ENCODE measurements at regions not wholly inside any gene's neighbourhood (a gene's known extent, or its start where the extent isn't known, plus 50 kb on each side); places are given as distances from the start of the nearest gene placed in this dataset.

GRCh38 chr16:51442141-51442870, 291.2 kb upstream of the SALL1 start:
- Mint-ChIP-seq H3K27ac (peak overlapping the region; percentile 99), H3K27me3 (ENCODE audit: low read depth, poor library complexity) (peaks cover 3% of the 10 kb centered on the region), H3K36me3 (ENCODE audit: low read depth) (no peaks in the 10 kb centered on the region), H3K4me1 (peaks cover 84% of the 10 kb centered on the region), H3K4me3 (peak overlapping the region; percentile 46), H3K9me3 (no peaks in the 10 kb centered on the region)
- TF ChIP-seq CTCF (IDR thresholded peaks at IDR 0.05) = no peak
- no peak for DNase-seq

GRCh38 chr16:51440131-51440889, 289.2 kb upstream of the SALL1 start:
- Mint-ChIP-seq H3K27me3 (ENCODE audit: low read depth, poor library complexity) (peaks cover 5% of the 10 kb centered on the region), H3K9me3 (no peaks in the 10 kb centered on the region), H3K4me3 (peak overlapping the region; percentile 82), H3K4me1 (peaks cover 77% of the 10 kb centered on the region), H3K27ac (peak overlapping the region; percentile 99), H3K36me3 (ENCODE audit: low read depth) (peaks cover 5% of the 10 kb centered on the region)
- no peak for TF ChIP-seq CTCF (IDR thresholded peaks at IDR 0.05)
- DNase-seq = no peak

- Mint-ChIP-seq H3K36me3 (ENCODE audit: low read depth) (peaks cover 5% of the 10 kb centered on the region), H3K4me1 (peaks cover 85% of the 10 kb centered on the region), H3K9me3 (no peaks in the 10 kb centered on the region), H3K4me3 (no peak overlapping the region), H3K27ac (peak overlapping the region; percentile 99), H3K27me3 (ENCODE audit: low read depth, poor library complexity) (peaks cover 5% of the 10 kb centered on the region)
- no peak for DNase-seq
- no peak for TF ChIP-seq CTCF (IDR thresholded peaks at IDR 0.05)
These were observed 288.2 kb upstream of the SALL1 start for GRCh38 chr16:51439271-51439670.

- peaks cover 84% of the 10 kb centered on the region for H3K4me1 Mint-ChIP-seq
- H3K9me3 Mint-ChIP-seq = no peaks in the 10 kb centered on the region
- H3K36me3 Mint-ChIP-seq (ENCODE audit: low read depth) = peaks cover 5% of the 10 kb centered on the region
- H3K4me3 Mint-ChIP-seq = no peak overlapping the region
- TF ChIP-seq CTCF (IDR thresholded peaks at IDR 0.05) = no peak
- peak overlapping the region; percentile 74 for H3K27ac Mint-ChIP-seq
- DNase-seq = no peak
- peaks cover 5% of the 10 kb centered on the region for H3K27me3 Mint-ChIP-seq (ENCODE audit: low read depth, poor library complexity)
These were observed 285.7 kb upstream of the SALL1 start for GRCh38 chr16:51436742-51437141.

- Mint-ChIP-seq H3K36me3 (ENCODE audit: low read depth) (peaks cover 5% of the 10 kb centered on the region), H3K4me3 (no peak overlapping the region), H3K27ac (peak overlapping the region; percentile 6), H3K9me3 (no peaks in the 10 kb centered on the region), H3K27me3 (ENCODE audit: low read depth, poor library complexity) (peaks cover 2% of the 10 kb centered on the region), H3K4me1 (peaks cover 81% of the 10 kb centered on the region)
- no peak for DNase-seq
- TF ChIP-seq CTCF (IDR thresholded peaks at IDR 0.05) = no peak
These were observed 283.6 kb upstream of the SALL1 start for GRCh38 chr16:51434567-51435198.
